B cell (primary cell): ENCODE measurements at regions not wholly inside any gene's neighbourhood (a gene's known extent, or its start where the extent isn't known, plus 50 kb on each side); places are given as distances from the start of the nearest gene placed in this dataset.

Experiments used
- ATAC-seq: fragments of 200-7000 bp; cut with Tn5 transposase; one replicate; pipeline ENCODE4 v1.10.0; 2021; ENCODE audit warnings: low read depth, mild to moderate bottlenecking, moderate number of reproducible peaks, moderate library complexity
- CTCF ChIA-PET: fragments of 350-600 bp; sonication (Branson Sonifier 250); formaldehyde crosslinking; loops from one replicate; lab custom pipeline; 2021; ENCODE audit warnings: antibody characterized with exemption, inconsistent platforms; lab: Charles Lee
- POLR2A ChIA-PET: fragments of 350-600 bp; sonication (Branson Sonifier 250); formaldehyde crosslinking; loops from one replicate; lab custom pipeline; 2021; ENCODE audit warnings: antibody characterized with exemption; lab: Charles Lee
- DNase-seq: peaks from one replicate; pipeline ENCODE4 v3.0.0; 2013
- H2AFZ ChIP-seq: 2 replicates; pipeline ENCODE4 v1.6.1; 2012; ENCODE audit warnings: mild to moderate bottlenecking, low read depth, low read length; ENCODE audit not compliant: insufficient read depth, poor library complexity, severe bottlenecking
- H3K27ac ChIP-seq, 2 donors: 1 replicate in 1 of 2; 2 replicates in 1 of 2; pipeline ENCODE4 v1.5.1; 2012 to 2013; ENCODE audit warnings: low read length in 2 of 2, mild to moderate bottlenecking in 2 of 2, moderate library complexity in 1 of 2
- H3K27me3 ChIP-seq, 4 experiments: fragments of 200-600 bp in 1 of 4; sonication (generic) in 1 of 4; replicated peaks in 1 of 4; 1 replicate in 2 of 4; 2 replicates in 2 of 4; pipeline versions ENCODE4 v1.6.1 to v1.7.0; 2013 to 2016; ENCODE audit warnings: low read length in 3 of 4, mild to moderate bottlenecking in 2 of 4, mixed read lengths in 1 of 4, moderate library complexity in 1 of 4; ENCODE audit not compliant: insufficient read depth in 4 of 4, control insufficient read depth in 3 of 4; ENCODE audit errors: control extremely low read depth in 1 of 4
- H3K36me3 ChIP-seq, 2 experiments: replicated peaks in 1 of 2; 1 replicate in 1 of 2; 2 replicates in 1 of 2; pipeline versions ENCODE4 v1.6.1 to v1.7.1; 2013; ENCODE audit warnings: low read length in 1 of 2; ENCODE audit not compliant: insufficient read depth in 2 of 2, control insufficient read depth in 1 of 2; ENCODE audit errors: control extremely low read depth in 1 of 2, extremely low read depth in 1 of 2
- H3K4me1 ChIP-seq, 2 donors: fragments of 200-600 bp in 1 of 2; sonication (generic) in 1 of 2; 1 replicate in 1 of 2; 2 replicates in 1 of 2; pipeline versions ENCODE4 v1.5.1 to v1.6.1; 2013 to 2017; ENCODE audit warnings: low read length in 2 of 2; ENCODE audit not compliant: control insufficient read depth in 2 of 2, insufficient read depth in 2 of 2
- H3K4me2 ChIP-seq: replicated peaks from 2 replicates; pipeline ENCODE3; 2012; ENCODE audit warnings: mild to moderate bottlenecking, low read depth, low read length; ENCODE audit not compliant: poor library complexity, severe bottlenecking
- H3K4me3 ChIP-seq, 5 experiments: fragments of 200-600 bp in 1 of 5; sonication (generic) in 1 of 5; 1 replicate in 3 of 5; 2 replicates in 2 of 5; pipeline versions ENCODE4 v1.5.1 to v1.7.0; 2011 to 2016; ENCODE audit warnings: low read length in 4 of 5, mild to moderate bottlenecking in 4 of 5, low read depth in 2 of 5, control low read depth in 1 of 5, moderate library complexity in 1 of 5; ENCODE audit not compliant: insufficient read depth in 1 of 5; ENCODE audit errors: control extremely low read depth in 1 of 5, extremely low read depth in 1 of 5
- H3K79me2 ChIP-seq: fragments of 200-600 bp; sonication (generic); one replicate; pipeline ENCODE4 v1.6.0; 2016; ENCODE audit warnings: low read length; ENCODE audit not compliant: control insufficient read depth, insufficient read depth
- H3K9ac ChIP-seq: fragments of 200-600 bp; sonication (generic); 2 replicates; pipeline ENCODE4 v1.6.1; 2017; ENCODE audit warnings: mild to moderate bottlenecking, low read length, moderate library complexity
- H3K9me3 ChIP-seq, 3 donors: one replicate each; pipeline versions ENCODE4 v1.6.1 to v1.7.1; 2013; ENCODE audit warnings: low read length in 2 of 3; ENCODE audit not compliant: control insufficient read depth in 2 of 3, insufficient read depth in 1 of 3; ENCODE audit errors: control extremely low read depth in 1 of 3
- H4K20me1 ChIP-seq: 2 replicates; pipeline ENCODE4 v1.6.0; 2012; ENCODE audit warnings: mild to moderate bottlenecking, low read length; ENCODE audit not compliant: insufficient read depth, control insufficient read depth, poor library complexity, severe bottlenecking
- H3K27ac Mint-ChIP-seq: one replicate; pipeline ENCODE4 v1.8.0; 2021; ENCODE audit warnings: mixed read lengths
- H3K27me3 Mint-ChIP-seq: one replicate; pipeline ENCODE4 v1.8.0; 2021; ENCODE audit warnings: mixed read lengths
- H3K4me1 Mint-ChIP-seq: one replicate; pipeline ENCODE4 v1.8.0; 2021; ENCODE audit warnings: mixed read lengths
- H3K4me3 Mint-ChIP-seq: one replicate; pipeline ENCODE4 v1.8.0; 2021; ENCODE audit warnings: mixed read lengths
- H3K9me3 Mint-ChIP-seq: one replicate; pipeline ENCODE4 v1.8.0; 2022; ENCODE audit warnings: mixed read lengths; ENCODE audit not compliant: insufficient read depth
- CTCF ChIP-seq: fragments of 200-600 bp; IDR thresholded peaks from one replicate; pipeline ENCODE4 v1.8.0; 2022; ENCODE audit warnings: antibody characterized with exemption, mild to moderate bottlenecking
- EZH2 ChIP-seq: IDR thresholded peaks from 2 replicates; pipeline ENCODE4 v1.6.1; 2012; ENCODE audit warnings: borderline replicate concordance, low read depth, mild to moderate bottlenecking, moderate library complexity, low read length; ENCODE audit not compliant: insufficient read depth, poor library complexity, severe bottlenecking
- WGBS: methylation state at CpG from one replicate; pipeline ENCODE4 v1.1.5; 2013; ENCODE audit warnings: missing lambda C conversion rate; ENCODE audit not compliant: insufficient coverage; 5-methylcytosine and 5-hydroxymethylcytosine counted together
- intact Hi-C: fragments of 100-400 bp; cut with micrococcal nuclease; formaldehyde crosslinking; loops from one replicate; pipeline ENCODE4 v1.10.0; 2022

DNA sequence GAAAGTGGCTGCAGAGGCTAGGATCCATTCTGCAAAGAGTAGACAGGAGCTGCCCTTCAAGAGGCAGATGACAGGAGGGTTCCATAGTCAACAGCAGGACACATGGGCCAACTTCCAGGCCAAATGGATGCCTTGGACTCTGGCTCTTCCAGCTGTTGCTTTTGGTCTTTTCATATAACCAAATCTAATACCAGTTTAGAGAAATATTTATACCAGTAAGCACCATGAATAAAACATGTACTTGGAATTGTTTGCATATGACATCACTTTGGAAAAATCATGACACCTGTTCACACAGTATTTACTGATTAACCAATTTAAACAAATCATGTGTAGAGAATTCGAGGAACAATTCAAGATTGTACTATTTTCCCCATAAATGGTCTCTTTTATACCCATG lies 481.3 kb downstream of the DMRT2 start:
- H3K27ac ChIP-seq, result no peak overlapping the region
- H4K20me1 ChIP-seq, result no peaks in the 10 kb centered on the region
- TF ChIP-seq CTCF (no peak), EZH2 (no peak)
- H3K36me3 ChIP-seq, result no peaks in the 10 kb centered on the region
- no peak overlapping the region for H3K4me3 Mint-ChIP-seq
- H3K27ac Mint-ChIP-seq, result no peak overlapping the region
- ChIA-PET CTCF (no interaction called here), POLR2A (no interaction called here)
- H3K4me3 ChIP-seq, result no peak overlapping the region
- no peak overlapping the region for H3K9ac ChIP-seq
- no peaks in the 10 kb centered on the region for H3K79me2 ChIP-seq
- DNase-seq (no peak), ATAC-seq (no peak)
- no peaks in the 10 kb centered on the region for H3K4me1 Mint-ChIP-seq
- no peak overlapping the region for H2AFZ ChIP-seq
- no CpG with 5 or more reads among the region's 1 CpG for WGBS
- intact Hi-C loops, result no loop called here
- no peaks in the 10 kb centered on the region for H3K9me3 ChIP-seq
- no peaks in the 10 kb centered on the region for H3K27me3 Mint-ChIP-seq
- no peaks in the 10 kb centered on the region for H3K27me3 ChIP-seq
- no peaks in the 10 kb centered on the region for H3K4me1 ChIP-seq
- H3K4me2 ChIP-seq, result no peak overlapping the region
- H3K9me3 Mint-ChIP-seq, result no peaks in the 10 kb centered on the region

GRCh38 chr9:1532171-1532570 lies 482.0 kb downstream of the DMRT2 start:
- Histone ChIP-seq H3K36me3 (no peaks in the 10 kb centered on the region), H3K4me2 (no peak overlapping the region), H3K4me3 (no peak overlapping the region), H3K79me2 (no peaks in the 10 kb centered on the region), H3K9me3 (no peaks in the 10 kb centered on the region), H3K4me1 (no peaks in the 10 kb centered on the region), H2AFZ (no peak overlapping the region), H3K9ac (no peak overlapping the region), H3K27ac (no peak overlapping the region), H4K20me1 (no peaks in the 10 kb centered on the region), H3K27me3 (no peaks in the 10 kb centered on the region)
- H3K27me3 Mint-ChIP-seq, result no peaks in the 10 kb centered on the region
- H3K4me1 Mint-ChIP-seq, result no peaks in the 10 kb centered on the region
- ATAC-seq (no peak), DNase-seq (no peak)
- ChIA-PET POLR2A (no interaction called here), CTCF (no interaction called here)
- intact Hi-C loops, result no loop called here
- no peak overlapping the region for H3K27ac Mint-ChIP-seq
- 90% methylated on average over 3 of the region's 4 CpGs for WGBS
- TF ChIP-seq EZH2, result no peak
- no peak for TF ChIP-seq CTCF
- H3K9me3 Mint-ChIP-seq, result peaks cover 2% of the 10 kb centered on the region
- no peak overlapping the region for H3K4me3 Mint-ChIP-seq
